ENCODE measurements at regions not wholly inside any gene's neighbourhood (a gene's known extent, or its start where the extent isn't known, plus 50 kb on each side); places are given as distances from the start of the nearest gene placed in this dataset.
"Not testable (repeated sequence)": the region's sequence is repeated elsewhere in the genome, so short reads cannot be mapped to it uniquely, and the experiment has no call there.

DNA sequence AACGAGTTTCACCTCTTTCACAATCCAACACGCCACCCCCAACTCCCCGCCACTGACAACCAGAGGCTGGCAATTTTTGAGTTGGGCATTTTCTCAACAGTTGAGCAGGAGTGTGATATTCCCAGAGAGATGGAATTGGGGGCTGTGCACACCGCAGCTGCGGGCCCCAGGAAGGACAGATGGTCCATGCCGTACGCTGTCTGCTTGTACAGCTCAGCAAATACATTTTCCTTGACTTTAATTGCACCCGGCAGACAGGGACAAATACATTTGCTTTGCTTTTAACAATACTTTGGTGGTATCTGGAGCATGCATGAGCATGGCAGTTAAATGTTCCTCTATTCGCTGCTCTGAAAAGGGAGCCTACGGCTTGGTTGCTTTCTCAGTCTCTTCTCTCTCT lies 354.2 kb upstream of the DPP6 start:
- no peaks in the 10 kb centered on the region for H3K9me3 ChIP-seq
- DNase-seq = no peak
- TF ChIP-seq POLR2A (IDR thresholded peaks at IDR 0.05) (no peak), CTCF (IDR thresholded peaks at IDR 0.05) (no peak)
- H3K4me1 ChIP-seq = no peaks in the 10 kb centered on the region
- intact Hi-C loops (cut with DNase I) = no loop called here
- H3K36me3 ChIP-seq = no peaks in the 10 kb centered on the region
- H3K27me3 ChIP-seq = no peaks in the 10 kb centered on the region
- no peak overlapping the region for H3K4me3 ChIP-seq (replicated peaks in 1 of 3)
- H3K27ac ChIP-seq = no peak overlapping the region
- WGBS, 2 donors = 85 to 87% methylated on average over 10 of the region's 10 CpGs

GRCh38 chr7:153701678-153702077 lies 350.5 kb upstream of the DPP6 start:
- TF ChIP-seq POLR2A (IDR thresholded peaks at IDR 0.05) (no peak), CTCF (IDR thresholded peaks at IDR 0.05) (no peak)
- no peak for DNase-seq
- Histone ChIP-seq H3K27me3 (no peaks in the 10 kb centered on the region), H3K9me3 (no peaks in the 10 kb centered on the region), H3K36me3 (no peaks in the 10 kb centered on the region), H3K27ac (no peak overlapping the region), H3K4me1 (no peaks in the 10 kb centered on the region), H3K4me3 (replicated peaks in 1 of 3) (no peak overlapping the region)
- intact Hi-C loops (cut with DNase I) = no loop called here

GRCh38 chr7:153723892-153724291 lies 328.3 kb upstream of the DPP6 start:
- H3K27me3 ChIP-seq; DNase-seq; H3K27ac ChIP-seq; H3K36me3 ChIP-seq; H3K4me1 ChIP-seq; H3K4me3 ChIP-seq (replicated peaks in 1 of 3); intact Hi-C loops (cut with DNase I); H3K9me3 ChIP-seq: not testable (repeated sequence)
- 17 to 58% methylated on average over 1 to 2 of the region's 2 CpGs for WGBS, 2 donors

- intact Hi-C loops (cut with DNase I) = not testable (repeated sequence)
- 81 to 86% methylated on average over 4 to 7 of the region's 7 CpGs for WGBS, 2 donors
These were observed 320.7 kb upstream of the DPP6 start for GRCh38 chr7:153731504-153731903.

DNA sequence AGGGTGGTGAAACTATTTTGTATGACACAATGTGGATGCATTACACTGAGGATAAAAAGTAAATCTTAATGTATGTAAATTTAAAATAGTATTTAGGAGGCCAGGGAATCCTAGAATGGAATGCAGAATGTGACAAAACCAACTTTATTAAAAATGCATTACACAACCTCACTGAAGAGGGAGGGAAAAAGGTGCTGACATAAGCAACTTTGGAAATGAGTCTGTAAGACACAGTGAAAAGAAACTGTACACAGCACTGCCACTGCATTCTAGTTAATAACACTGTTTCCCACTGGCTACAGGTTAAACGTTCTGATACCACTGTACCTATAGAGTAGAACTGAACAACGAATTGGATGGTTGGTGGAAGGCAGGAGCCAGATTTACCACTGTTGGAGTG lies 308.8 kb upstream of the DPP6 start:
- H3K9me3 ChIP-seq; intact Hi-C loops (cut with DNase I); DNase-seq; H3K36me3 ChIP-seq; H3K27ac ChIP-seq; H3K27me3 ChIP-seq; H3K4me3 ChIP-seq (replicated peaks in 1 of 3); H3K4me1 ChIP-seq: not testable (repeated sequence)
- 63 to 68% methylated on average over 2 of the region's 2 CpGs for WGBS, 2 donors

More at GRCh38 chr7:153731504-153731903, 320.7 kb upstream of the DPP6 start:
- DNase-seq; H3K27ac ChIP-seq; H3K9me3 ChIP-seq; H3K4me1 ChIP-seq; H3K27me3 ChIP-seq; H3K36me3 ChIP-seq; H3K4me3 ChIP-seq (replicated peaks in 1 of 3): not testable (repeated sequence)

DNA sequence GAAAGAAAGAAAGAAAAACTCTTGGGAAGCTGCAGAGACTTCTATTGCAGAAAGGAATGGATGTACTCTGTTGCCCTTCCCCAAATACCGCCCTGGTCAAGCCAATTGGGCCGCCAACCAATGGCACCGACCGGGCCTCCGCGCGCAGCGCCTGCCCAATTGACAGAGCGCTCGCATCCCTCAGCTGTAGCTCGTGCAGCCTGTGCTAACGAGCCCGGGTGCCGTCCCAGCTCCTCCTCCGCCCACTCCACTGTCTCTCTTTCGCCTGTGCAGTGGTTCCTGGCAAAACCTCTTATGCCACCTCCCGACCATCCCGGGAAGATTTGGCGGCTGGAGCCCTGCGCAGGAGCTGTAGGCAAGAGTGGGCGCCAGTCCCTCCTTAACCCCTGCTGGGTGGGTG lies 304.2 kb upstream of the DPP6 start:
- intact Hi-C loops (cut with DNase I); H3K27me3 ChIP-seq; H3K9me3 ChIP-seq; H3K4me1 ChIP-seq; H3K36me3 ChIP-seq; H3K4me3 ChIP-seq (replicated peaks in 1 of 3); H3K27ac ChIP-seq: not testable (repeated sequence)
- WGBS, 2 donors = 4 to 15% methylated on average over 13 to 15 of the region's 21 CpGs
- DNase-seq = peak in 1 of 2 donors; percentile 3

DNA sequence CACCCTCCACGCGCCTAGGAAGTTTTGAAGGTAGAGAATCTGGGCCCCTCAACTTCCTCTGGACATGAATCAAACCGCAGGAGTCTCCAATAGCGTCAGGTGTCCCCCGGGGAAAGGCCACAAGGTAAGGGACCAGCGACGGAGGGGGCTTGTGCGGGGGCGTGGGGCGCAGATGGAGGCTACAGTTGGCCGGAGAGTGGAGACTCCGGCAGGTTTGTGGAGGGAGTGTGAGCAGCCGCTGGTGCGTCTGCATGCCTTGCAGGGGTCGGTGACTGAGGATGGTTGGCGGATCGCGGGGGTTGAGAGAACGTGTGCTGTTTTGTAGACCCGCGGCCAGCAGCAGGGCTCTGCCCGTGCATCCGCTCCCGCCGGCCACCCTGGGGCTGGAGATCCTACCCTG lies 303.3 kb upstream of the DPP6 start:
- WGBS, 2 donors = 2% methylated on average over 17 of the region's 25 CpGs; no CpG with 5 or more reads in 1 of the 2 donors
- H3K36me3 ChIP-seq; H3K4me3 ChIP-seq (replicated peaks in 1 of 3); H3K27ac ChIP-seq; H3K4me1 ChIP-seq; H3K27me3 ChIP-seq; DNase-seq; intact Hi-C loops (cut with DNase I); H3K9me3 ChIP-seq: not testable (repeated sequence)

DNA sequence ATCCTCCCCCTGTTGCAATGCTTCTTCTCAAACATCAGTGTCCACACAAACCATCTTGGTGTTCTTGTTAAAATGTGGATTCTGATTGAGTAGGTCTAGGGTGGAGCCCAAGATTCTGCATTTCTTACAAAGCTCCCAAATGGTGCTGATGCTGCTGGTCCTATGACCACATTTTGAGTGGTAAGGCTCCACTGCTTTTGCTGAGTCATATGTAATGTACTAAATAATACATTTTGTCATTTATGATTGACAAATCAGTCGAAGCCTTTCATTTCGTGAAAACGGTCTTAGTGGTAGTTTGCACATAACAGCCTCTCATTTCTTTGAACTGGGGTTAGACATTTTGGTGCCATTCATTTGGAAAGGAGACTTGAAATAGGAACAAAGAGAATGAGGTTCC lies 286.3 kb upstream of the DPP6 start:
- H3K36me3 ChIP-seq; H3K9me3 ChIP-seq; H3K27ac ChIP-seq; H3K4me1 ChIP-seq; intact Hi-C loops (cut with DNase I); H3K27me3 ChIP-seq; DNase-seq; H3K4me3 ChIP-seq (replicated peaks in 1 of 3): not testable (repeated sequence)
- 92 to 93% methylated on average over 3 of the region's 3 CpGs for WGBS, 2 donors

GRCh38 chr7:153766926-153767325 lies 285.3 kb upstream of the DPP6 start:
- WGBS, 2 donors = 50 to 55% methylated on average over 1 of the region's 1 CpG

More at GRCh38 chr7:153766926-153767325, 285.3 kb upstream of the DPP6 start:
- H3K27me3 ChIP-seq; H3K9me3 ChIP-seq; H3K36me3 ChIP-seq; H3K4me1 ChIP-seq; intact Hi-C loops (cut with DNase I); H3K27ac ChIP-seq; DNase-seq; H3K4me3 ChIP-seq (replicated peaks in 1 of 3): not testable (repeated sequence)

Measured in thyroid gland (tissue), 4 donors.